Sigmoid colon (tissue), 4 donors: ENCODE measurements at regions not wholly inside any gene's neighbourhood (a gene's known extent, or its start where the extent isn't known, plus 50 kb on each side); places are given as distances from the start of the nearest gene placed in this dataset.

ENCODE experiments used
- EP300 ChIP-seq, 4 donors: sonication (generic); formaldehyde crosslinking; IDR thresholded peaks; one replicate each; pipeline ENCODE4 v1.6.1; 2017; ENCODE audit warnings: antibody characterized with exemption in 4 of 4
- POLR2A ChIP-seq, 2 donors: fragments of 450-650 bp; IDR thresholded peaks; one replicate each; pipeline ENCODE4 v1.6.1; 2016; ENCODE audit warnings: antibody characterized with exemption in 2 of 2, mild to moderate bottlenecking in 2 of 2, moderate library complexity in 2 of 2
- TF ChIP-seq, protein P1 (sequence below), 4 experiments: fragments of 450-650 bp in 3 of 4; fragments of 200-600 bp in 1 of 4; IDR thresholded peaks; one replicate each; pipeline ENCODE4 v1.5.1; 2016 to 2019; ENCODE audit warnings: antibody characterized with exemption in 4 of 4, mild to moderate bottlenecking in 3 of 4, moderate library complexity in 2 of 4

DNA sequence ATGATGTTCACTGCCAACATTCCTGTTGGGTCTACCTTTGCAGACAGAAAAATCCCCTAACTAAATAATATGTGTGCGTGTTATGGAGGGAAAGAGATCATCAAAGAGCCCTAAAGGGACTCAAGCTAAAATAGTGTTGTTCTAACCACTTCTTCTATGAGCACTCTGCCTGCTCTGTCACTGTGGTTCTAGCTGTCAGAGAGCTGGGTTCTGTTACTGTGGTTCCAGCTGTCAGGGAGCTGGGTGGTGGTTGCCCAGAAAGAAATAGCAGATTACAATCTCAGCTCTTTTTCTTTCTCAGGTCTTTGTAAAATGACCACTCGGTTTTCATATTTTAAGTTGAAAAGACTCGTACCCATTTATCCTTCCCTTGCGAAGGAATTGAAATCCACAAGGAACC lies 176.3 kb downstream of the HS3ST3A1 start:
- TF ChIP-seq, protein P1, sequence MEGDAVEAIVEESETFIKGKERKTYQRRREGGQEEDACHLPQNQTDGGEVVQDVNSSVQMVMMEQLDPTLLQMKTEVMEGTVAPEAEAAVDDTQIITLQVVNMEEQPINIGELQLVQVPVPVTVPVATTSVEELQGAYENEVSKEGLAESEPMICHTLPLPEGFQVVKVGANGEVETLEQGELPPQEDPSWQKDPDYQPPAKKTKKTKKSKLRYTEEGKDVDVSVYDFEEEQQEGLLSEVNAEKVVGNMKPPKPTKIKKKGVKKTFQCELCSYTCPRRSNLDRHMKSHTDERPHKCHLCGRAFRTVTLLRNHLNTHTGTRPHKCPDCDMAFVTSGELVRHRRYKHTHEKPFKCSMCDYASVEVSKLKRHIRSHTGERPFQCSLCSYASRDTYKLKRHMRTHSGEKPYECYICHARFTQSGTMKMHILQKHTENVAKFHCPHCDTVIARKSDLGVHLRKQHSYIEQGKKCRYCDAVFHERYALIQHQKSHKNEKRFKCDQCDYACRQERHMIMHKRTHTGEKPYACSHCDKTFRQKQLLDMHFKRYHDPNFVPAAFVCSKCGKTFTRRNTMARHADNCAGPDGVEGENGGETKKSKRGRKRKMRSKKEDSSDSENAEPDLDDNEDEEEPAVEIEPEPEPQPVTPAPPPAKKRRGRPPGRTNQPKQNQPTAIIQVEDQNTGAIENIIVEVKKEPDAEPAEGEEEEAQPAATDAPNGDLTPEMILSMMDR (IDR thresholded peaks at IDR 0.05), result no peak
- TF ChIP-seq EP300 (IDR thresholded peaks at IDR 0.05), result no peak
- TF ChIP-seq POLR2A (IDR thresholded peaks at IDR 0.05), result no peak
